ENCODE measurements at regions not wholly inside any gene's neighbourhood (a gene's known extent, or its start where the extent isn't known, plus 50 kb on each side); places are given as distances from the start of the nearest gene placed in this dataset.

GRCh38 chr3:159937561-159938166 lies 51.0 kb upstream of the IL12A start:
- TF ChIP-seq POLR2A (IDR thresholded peaks at IDR 0.05; ENCODE audit: low read length) (no peak), GATA1 (IDR thresholded peaks at IDR 0.05; ENCODE audit: low read depth, low read length) (no peak)

All from erythroblast (primary cell).